Transverse colon (tissue), 4 donors: ENCODE measurements at regions not wholly inside any gene's neighbourhood (a gene's known extent, or its start where the extent isn't known, plus 50 kb on each side); places are given as distances from the start of the nearest gene placed in this dataset.

Source experiments
- DNase-seq: peaks from one replicate; pipeline ENCODE4 v3.0.0-alpha.2; 2019
- H3K27ac ChIP-seq, 4 donors: fragments of 200-600 bp; sonication (generic); 2 replicates each; pipeline ENCODE4 v1.5.1; 2016 to 2018; ENCODE audit warnings: inconsistent platforms in 4 of 4
- H3K27me3 ChIP-seq: fragments of 200-600 bp; sonication (generic); 2 replicates; pipeline ENCODE4 v1.5.1; 2017; ENCODE audit warnings: inconsistent platforms
- H3K36me3 ChIP-seq, 4 donors: fragments of 200-600 bp; sonication (generic); 2 replicates each; pipeline ENCODE4 v1.5.1; 2017 to 2019; ENCODE audit warnings: inconsistent platforms in 4 of 4
- H3K4me1 ChIP-seq, 4 donors: fragments of 200-600 bp; sonication (generic); 2 replicates each; pipeline ENCODE4 v1.5.1; 2017 to 2020; ENCODE audit warnings: inconsistent platforms in 4 of 4
- H3K4me3 ChIP-seq, 4 donors: fragments of 200-600 bp; sonication (generic); 1 replicate in 1 of 4; 2 replicates in 3 of 4; pipeline versions ENCODE4 v1.5.1 to v1.6.1; 2017 to 2019; ENCODE audit warnings: inconsistent platforms in 4 of 4
- H3K9me3 ChIP-seq, 2 donors: fragments of 200-600 bp; sonication (generic); 2 replicates each; pipeline ENCODE4 v1.5.1; 2017 to 2019; ENCODE audit warnings: inconsistent platforms in 2 of 2
- CTCF ChIP-seq, 5 experiments: fragments of 200-600 bp in 3 of 5; fragments of 450-650 bp in 2 of 5; sonication (generic) in 3 of 5; IDR thresholded peaks; 1 replicate in 2 of 5; 2 replicates in 3 of 5; pipeline ENCODE4 v1.5.1; 2016 to 2017; ENCODE audit warnings: antibody characterized with exemption in 5 of 5, inconsistent platforms in 3 of 5, mild to moderate bottlenecking in 2 of 5, moderate library complexity in 1 of 5
- EP300 ChIP-seq: sonication (generic); formaldehyde crosslinking; IDR thresholded peaks from one replicate; pipeline ENCODE4 v1.6.1; 2017; ENCODE audit warnings: antibody characterized with exemption, low read depth
- POLR2A ChIP-seq: fragments of 450-650 bp; IDR thresholded peaks from one replicate; pipeline ENCODE4 v1.6.1; 2016; ENCODE audit warnings: antibody characterized with exemption, mild to moderate bottlenecking, moderate library complexity
- POLR2AphosphoS5 ChIP-seq, 3 donors: sonication (generic); formaldehyde crosslinking; IDR thresholded peaks; one replicate each; pipeline ENCODE4 v1.6.1; 2016; ENCODE audit warnings: antibody characterized with exemption in 3 of 3
- WGBS, 2 donors: methylation state at CpG; one replicate each; pipeline ENCODE4 v1.1.5; 2018; ENCODE audit warnings: low coverage in 1 of 2; 5-methylcytosine and 5-hydroxymethylcytosine counted together
- in situ Hi-C, 4 donors: fragments of 200-750 bp; cut with MboI; loops; one replicate each; pipeline versions ENCODE4 v1.15.0 to v1.15.1; 2017; ENCODE audit warnings: low sequenced_read_pairs in 3 of 4, low pct_ligation_motif_present in 1 of 4, low pct_unique_long_range_greater_than_20kb in 1 of 4
- intact Hi-C: fragments of 100-400 bp; cut with DNase I; formaldehyde crosslinking; loops from one replicate; pipeline ENCODE4 v1.15.1; 2023; ENCODE audit warnings: low total_unique reads

DNA sequence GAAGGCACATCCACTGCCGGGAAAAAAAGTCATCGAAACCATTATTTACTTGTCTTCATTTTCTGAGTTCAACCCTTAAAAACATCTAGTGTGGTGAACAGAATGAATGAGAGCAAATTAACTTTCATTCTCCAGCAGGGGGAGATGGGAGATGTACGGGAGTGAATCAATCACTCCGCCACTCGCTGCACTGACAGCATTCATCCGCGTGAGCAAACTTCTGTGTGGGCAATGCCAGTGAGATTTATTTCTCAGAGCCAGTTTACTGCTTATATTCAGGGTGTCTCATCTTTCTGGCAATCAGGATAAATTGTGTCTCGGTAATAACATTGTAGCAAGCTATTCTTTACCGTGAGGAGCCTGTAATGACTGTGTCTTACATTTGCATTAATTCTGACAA is 463.6 kb upstream of the MIS18BP1 start:
- in situ Hi-C loops = no loop called here
- H3K9me3 ChIP-seq = no peaks in the 10 kb centered on the region
- intact Hi-C loops = no loop called here
- H3K27me3 ChIP-seq = no peaks in the 10 kb centered on the region
- WGBS, 2 donors = 74 to 80% methylated on average over 5 to 9 of the region's 9 CpGs
- DNase-seq = no peak
- H3K4me3 ChIP-seq = no peak overlapping the region
- H3K4me1 ChIP-seq = no peaks in the 10 kb centered on the region
- no peak overlapping the region for H3K27ac ChIP-seq
- H3K36me3 ChIP-seq = no peaks in the 10 kb centered on the region
- no peak for TF ChIP-seq POLR2A

DNA sequence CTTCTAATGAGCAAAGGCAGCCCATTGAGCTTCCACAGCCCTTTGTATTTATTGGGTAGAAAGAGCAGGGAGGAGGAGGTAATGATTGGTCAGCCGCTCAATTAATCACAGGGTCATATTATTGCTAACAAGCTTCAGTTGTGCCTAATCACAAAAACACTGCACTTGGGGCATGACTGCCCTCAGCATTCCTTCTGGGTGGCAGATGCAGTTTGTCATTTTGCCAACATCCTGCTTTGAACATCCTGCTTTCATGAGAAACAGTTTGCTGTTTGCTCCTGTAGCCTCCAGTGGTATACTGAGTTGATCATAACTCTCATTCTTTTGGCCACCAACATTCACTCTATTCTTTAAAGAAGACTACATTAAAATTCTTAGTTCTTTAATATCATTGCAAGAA is 462.9 kb upstream of the MIS18BP1 start:
- H3K36me3 ChIP-seq = no peaks in the 10 kb centered on the region
- intact Hi-C loops (no loop called here), in situ Hi-C loops (no loop called here)
- H3K4me3 ChIP-seq = no peak overlapping the region
- TF ChIP-seq POLR2A = no peak
- TF ChIP-seq CTCF (IDR thresholded peaks at IDR 0.05) = no peak
- no peak for TF ChIP-seq POLR2AphosphoS5 (IDR thresholded peaks at IDR 0.05)
- TF ChIP-seq EP300 = no peak
- no peaks in the 10 kb centered on the region for H3K27me3 ChIP-seq
- WGBS, 2 donors = 75 to 96% methylated on average over 1 of the region's 1 CpG
- no peaks in the 10 kb centered on the region for H3K4me1 ChIP-seq
- no peaks in the 10 kb centered on the region for H3K9me3 ChIP-seq
- H3K27ac ChIP-seq = no peak overlapping the region
- DNase-seq = no peak

DNA sequence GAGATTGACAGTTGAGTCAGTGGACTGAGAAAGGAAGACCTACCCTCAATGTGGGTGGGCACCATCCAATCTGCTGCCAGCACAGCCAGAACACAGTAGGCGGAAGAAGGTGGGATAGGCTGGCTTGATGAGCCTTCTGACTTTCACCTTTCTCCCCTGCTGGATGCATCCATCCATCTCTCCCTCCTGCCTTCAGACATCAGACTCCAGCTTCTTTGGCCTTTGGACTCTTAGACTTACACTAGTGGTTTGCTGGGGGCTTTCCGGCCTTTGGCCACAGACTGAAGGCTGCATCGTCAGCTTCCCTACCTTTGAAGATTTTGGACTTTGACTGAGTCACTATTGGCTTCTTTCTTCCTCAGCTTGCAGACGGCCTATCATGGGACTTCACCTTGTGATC is 456.5 kb upstream of the MIS18BP1 start:
- Histone ChIP-seq H3K27me3 (no peaks in the 10 kb centered on the region), H3K27ac (no peak overlapping the region), H3K36me3 (no peaks in the 10 kb centered on the region), H3K4me1 (no peaks in the 10 kb centered on the region), H3K4me3 (no peak overlapping the region), H3K9me3 (no peaks in the 10 kb centered on the region)
- in situ Hi-C loops (no loop called here), intact Hi-C loops (no loop called here)
- WGBS, 2 donors = 80 to 88% methylated on average over 2 to 4 of the region's 4 CpGs
- TF ChIP-seq POLR2AphosphoS5 (IDR thresholded peaks at IDR 0.05) (no peak), CTCF (IDR thresholded peaks at IDR 0.05) (no peak), EP300 (no peak), POLR2A (no peak)
- DNase-seq = no peak

- Histone ChIP-seq H3K36me3 (no peaks in the 10 kb centered on the region), H3K9me3 (no peaks in the 10 kb centered on the region), H3K27ac (no peak overlapping the region), H3K4me3 (no peak overlapping the region), H3K4me1 (no peaks in the 10 kb centered on the region), H3K27me3 (no peaks in the 10 kb centered on the region)
- DNase-seq = no peak
- in situ Hi-C loops = no loop called here
- no peak for TF ChIP-seq CTCF (IDR thresholded peaks at IDR 0.05)
- TF ChIP-seq EP300 = no peak
- no peak for TF ChIP-seq POLR2A
- no peak for TF ChIP-seq POLR2AphosphoS5 (IDR thresholded peaks at IDR 0.05)
- intact Hi-C loops = no loop called here
- 38 to 50% methylated on average over 7 of the region's 7 CpGs for WGBS, 2 donors
Measured at GRCh38 chr14:45705940-45706534, 453.0 kb upstream of the MIS18BP1 start.

GRCh38 chr14:45699471-45699870 is 446.5 kb upstream of the MIS18BP1 start:
- intact Hi-C loops (no loop called here), in situ Hi-C loops (no loop called here)
- Histone ChIP-seq H3K4me3 (no peak overlapping the region), H3K36me3 (no peaks in the 10 kb centered on the region), H3K27me3 (no peaks in the 10 kb centered on the region), H3K27ac (no peak overlapping the region), H3K9me3 (no peaks in the 10 kb centered on the region), H3K4me1 (peaks cover 0 to 10% (median 4%) of the 10 kb centered on the region in 4 donors)
- WGBS, 2 donors = 76 to 83% methylated on average over 3 to 5 of the region's 5 CpGs
- TF ChIP-seq POLR2A = no peak
- TF ChIP-seq CTCF (IDR thresholded peaks at IDR 0.05) = no peak
- TF ChIP-seq EP300 = no peak
- TF ChIP-seq POLR2AphosphoS5 (IDR thresholded peaks at IDR 0.05) = no peak
- no peak for DNase-seq
